ENCODE measurements at regions not wholly inside any gene's neighbourhood (a gene's known extent, or its start where the extent isn't known, plus 50 kb on each side); places are given as distances from the start of the nearest gene placed in this dataset.

DNA sequence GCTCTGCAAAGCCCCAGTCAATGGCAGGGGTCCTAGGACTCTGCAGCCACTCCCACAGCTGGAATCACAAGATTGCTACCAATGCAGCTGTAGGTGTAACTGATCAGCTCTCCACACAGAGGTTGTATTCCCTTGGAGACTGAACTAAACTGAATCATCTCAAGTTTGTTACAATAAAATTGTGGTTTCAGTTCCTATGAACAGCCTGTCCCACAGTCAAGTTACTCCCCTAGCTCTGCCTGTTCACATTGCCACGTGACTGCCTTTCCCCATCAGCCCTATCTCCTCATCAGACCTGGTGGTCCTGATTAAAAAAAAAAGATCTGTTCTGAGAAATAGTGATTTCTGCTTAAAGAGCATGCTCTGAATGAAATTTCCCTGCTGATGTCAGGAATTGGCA lies 287.9 kb upstream of the NBEA start:
- Histone ChIP-seq H3K27ac (no peak overlapping the region), H3K4me3 (no peak overlapping the region)
- DNase-seq (ENCODE audit: low spot score) = no peak
- TF ChIP-seq, protein P1, sequence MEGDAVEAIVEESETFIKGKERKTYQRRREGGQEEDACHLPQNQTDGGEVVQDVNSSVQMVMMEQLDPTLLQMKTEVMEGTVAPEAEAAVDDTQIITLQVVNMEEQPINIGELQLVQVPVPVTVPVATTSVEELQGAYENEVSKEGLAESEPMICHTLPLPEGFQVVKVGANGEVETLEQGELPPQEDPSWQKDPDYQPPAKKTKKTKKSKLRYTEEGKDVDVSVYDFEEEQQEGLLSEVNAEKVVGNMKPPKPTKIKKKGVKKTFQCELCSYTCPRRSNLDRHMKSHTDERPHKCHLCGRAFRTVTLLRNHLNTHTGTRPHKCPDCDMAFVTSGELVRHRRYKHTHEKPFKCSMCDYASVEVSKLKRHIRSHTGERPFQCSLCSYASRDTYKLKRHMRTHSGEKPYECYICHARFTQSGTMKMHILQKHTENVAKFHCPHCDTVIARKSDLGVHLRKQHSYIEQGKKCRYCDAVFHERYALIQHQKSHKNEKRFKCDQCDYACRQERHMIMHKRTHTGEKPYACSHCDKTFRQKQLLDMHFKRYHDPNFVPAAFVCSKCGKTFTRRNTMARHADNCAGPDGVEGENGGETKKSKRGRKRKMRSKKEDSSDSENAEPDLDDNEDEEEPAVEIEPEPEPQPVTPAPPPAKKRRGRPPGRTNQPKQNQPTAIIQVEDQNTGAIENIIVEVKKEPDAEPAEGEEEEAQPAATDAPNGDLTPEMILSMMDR (IDR thresholded peaks at IDR 0.05) = no peak

DNA sequence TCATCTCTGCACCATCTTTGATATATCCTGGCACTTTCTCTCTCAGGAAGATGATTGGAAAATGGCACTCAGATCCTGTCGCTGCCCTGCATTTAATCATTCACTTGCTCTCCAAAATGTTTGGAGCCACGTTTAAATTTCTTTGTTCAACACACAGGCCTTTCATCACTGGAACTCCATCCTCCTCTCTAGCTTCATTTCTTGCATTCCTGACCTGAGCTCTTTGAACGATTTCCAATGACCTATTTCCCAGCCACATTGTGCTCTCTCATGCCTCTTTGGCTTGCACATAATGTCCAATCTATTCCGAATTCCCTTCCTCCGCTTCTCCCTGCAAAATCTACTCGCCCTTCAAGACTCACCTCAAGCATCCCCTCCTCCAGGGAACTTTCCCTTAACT lies 287.4 kb upstream of the NBEA start:
- no peak overlapping the region for H3K27ac ChIP-seq
- DNase-seq (ENCODE audit: low spot score) = no peak
- no peak overlapping the region for H3K4me3 ChIP-seq
- TF ChIP-seq, protein P1 (IDR thresholded peaks at IDR 0.05) = no peak

DNA sequence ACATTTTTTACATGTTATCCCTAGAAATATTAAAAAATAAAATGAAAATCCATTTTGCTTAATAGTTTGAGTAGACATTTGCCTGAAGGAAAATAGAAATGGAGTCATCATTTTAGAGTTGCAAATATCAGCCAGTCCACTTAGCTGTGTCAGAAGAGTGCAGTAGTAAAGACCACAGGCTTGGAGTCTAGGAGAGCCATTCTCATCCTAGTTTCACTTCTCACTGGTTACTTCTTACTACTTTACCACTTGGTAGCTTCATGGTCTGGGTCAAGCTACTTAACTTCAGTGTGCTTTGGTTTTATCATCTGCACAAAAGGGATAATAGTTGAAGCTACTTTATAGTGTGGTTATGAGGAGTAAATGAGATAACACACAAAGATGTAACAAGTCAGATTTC lies 286.5 kb upstream of the NBEA start:
- TF ChIP-seq, protein P1 (IDR thresholded peaks at IDR 0.05) = no peak
- no peak for DNase-seq (ENCODE audit: low spot score)
- no peak overlapping the region for H3K27ac ChIP-seq
- H3K4me3 ChIP-seq = no peak overlapping the region

DNA sequence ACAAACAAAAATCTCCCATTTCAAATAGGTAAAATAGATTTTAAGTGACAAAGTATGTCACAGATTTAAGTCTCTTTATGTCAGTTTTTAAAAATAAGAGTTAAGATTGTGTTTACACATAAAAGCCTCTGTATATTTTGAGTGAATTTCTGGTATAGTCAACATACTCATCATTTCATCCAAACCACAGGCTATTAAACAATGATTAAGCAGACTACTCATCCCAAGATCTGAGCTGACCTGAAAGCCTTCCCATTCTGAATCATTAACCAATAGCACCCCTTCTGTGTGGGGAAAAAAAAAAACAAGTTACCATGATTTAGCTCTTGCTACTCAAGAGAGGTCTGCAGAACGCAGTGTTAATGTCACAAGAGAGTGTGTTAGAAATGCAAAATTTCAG lies 284.4 kb upstream of the NBEA start:
- DNase-seq (ENCODE audit: low spot score) = no peak
- TF ChIP-seq, protein P1 (IDR thresholded peaks at IDR 0.05) = no peak
- H3K27ac ChIP-seq = no peak overlapping the region
- no peak overlapping the region for H3K4me3 ChIP-seq

DNA sequence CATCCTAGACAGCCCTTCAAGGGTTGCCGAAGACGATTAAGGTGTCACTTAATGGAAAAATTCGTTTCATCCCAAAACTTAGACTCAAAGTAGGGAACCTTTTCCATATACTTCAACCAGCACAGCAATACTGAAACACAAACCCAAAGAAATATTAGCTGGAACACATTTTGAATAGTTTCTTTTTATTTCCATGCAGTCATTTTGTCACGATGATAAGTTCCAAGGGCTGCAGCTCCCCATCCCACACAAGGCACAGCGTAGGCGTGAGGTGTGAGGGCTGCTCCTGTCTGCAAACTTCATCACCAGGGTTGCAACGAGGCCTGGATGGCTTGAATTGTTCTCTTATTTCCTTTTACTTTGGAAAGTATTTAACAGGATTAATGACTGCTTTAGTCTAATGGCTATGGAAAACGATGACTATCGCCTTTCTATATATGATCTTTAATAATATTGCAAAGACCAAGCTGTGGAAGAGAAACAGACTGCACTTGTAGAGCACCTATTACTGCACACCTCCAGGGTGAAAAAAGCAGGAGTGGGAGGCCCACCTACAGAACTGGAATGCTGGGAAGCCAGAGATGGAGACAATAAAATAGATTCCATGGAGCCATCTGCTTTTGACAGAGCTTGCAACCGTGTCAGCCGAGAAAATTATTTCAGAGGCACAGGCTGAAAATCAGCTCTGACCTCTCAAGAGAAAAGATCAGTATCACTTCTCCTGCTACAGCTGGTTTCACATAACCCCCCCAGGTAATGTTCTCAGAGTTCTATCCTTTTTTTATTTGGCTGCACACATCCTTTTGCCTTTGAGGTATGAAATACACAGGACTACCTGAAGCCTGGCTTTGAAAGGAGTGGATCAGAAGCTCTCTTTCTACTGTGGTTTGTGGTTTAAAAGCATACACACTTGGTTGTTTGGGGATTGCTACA lies 274.5 kb upstream of the NBEA start:
- H3K27ac ChIP-seq = no peak overlapping the region
- DNase-seq (ENCODE audit: low spot score) = no peak
- no peak overlapping the region for H3K4me3 ChIP-seq

DNA sequence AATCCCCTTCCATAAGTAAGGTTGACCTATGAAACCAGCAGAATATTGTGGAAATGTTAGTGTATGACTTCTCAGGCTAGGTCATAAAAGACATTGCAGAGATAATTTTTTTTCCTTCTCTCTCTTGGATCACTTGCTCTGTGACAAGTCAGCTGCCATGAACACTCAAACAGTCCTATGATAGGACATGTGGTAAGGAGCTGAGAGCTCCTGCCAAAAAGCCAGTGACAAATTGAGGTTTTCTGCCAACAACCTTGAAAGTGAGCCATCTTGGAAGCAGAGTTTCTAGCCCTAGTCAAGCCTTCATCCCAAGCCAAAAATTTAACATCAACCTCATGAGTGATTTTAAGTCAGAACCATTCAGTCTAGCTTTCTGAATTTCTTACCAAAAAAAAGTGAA lies 270.9 kb upstream of the NBEA start:
- H3K27ac ChIP-seq = no peak overlapping the region
- DNase-seq (ENCODE audit: low spot score) = no peak
- TF ChIP-seq, protein P1 (IDR thresholded peaks at IDR 0.05) = no peak
- H3K4me3 ChIP-seq = no peak overlapping the region

More for the DNA sequence above, 274.5 kb upstream of the NBEA start:
- TF ChIP-seq, protein P1 (IDR thresholded peaks at IDR 0.05) = no peak

DNA sequence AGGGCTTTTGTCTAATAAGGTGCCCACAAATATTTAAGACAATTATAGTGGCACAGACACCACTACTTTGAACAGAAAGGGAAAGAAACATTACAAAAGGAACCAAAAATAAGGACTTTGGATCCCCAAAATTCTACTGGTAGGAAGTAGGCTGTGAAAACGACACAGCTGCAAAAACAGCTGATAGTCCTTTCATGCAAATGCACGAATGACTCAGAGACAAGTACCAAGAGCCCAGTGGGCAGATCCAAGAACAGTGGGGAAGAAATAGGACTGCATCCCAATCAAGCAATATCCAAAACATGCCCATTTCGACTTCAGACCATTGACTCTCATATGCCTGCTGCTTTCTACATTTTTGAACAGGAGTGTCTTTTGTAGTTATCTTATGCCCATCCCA lies 269.4 kb upstream of the NBEA start:
- DNase-seq (ENCODE audit: low spot score) = no peak
- H3K4me3 ChIP-seq = no peak overlapping the region
- TF ChIP-seq, protein P1 (IDR thresholded peaks at IDR 0.05) = no peak
- no peak overlapping the region for H3K27ac ChIP-seq

All from coronary artery (tissue), 2 donors.